ENCODE measurements at regions not wholly inside any gene's neighbourhood (a gene's known extent, or its start where the extent isn't known, plus 50 kb on each side); places are given as distances from the start of the nearest gene placed in this dataset.

DNA sequence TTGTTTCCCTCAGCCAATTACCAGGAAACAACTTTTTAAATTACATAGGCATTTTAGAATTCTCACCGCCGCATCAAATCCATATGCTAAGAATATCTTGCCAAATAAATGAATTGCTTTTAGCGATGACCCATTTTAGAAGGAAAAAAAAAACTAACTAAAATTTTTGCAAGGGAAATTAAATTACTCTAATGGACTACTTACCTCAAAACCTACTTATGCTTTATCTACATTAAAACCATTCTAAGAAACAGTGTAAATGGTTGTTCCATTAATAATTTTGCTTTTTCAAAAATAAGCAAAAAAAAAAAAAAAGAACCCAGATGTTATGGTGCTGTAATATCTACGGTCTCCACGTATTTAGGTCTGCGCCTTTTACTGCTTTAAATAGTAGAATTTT lies 73.5 kb upstream of the CCDC150 start:
- TF ChIP-seq, protein P1, sequence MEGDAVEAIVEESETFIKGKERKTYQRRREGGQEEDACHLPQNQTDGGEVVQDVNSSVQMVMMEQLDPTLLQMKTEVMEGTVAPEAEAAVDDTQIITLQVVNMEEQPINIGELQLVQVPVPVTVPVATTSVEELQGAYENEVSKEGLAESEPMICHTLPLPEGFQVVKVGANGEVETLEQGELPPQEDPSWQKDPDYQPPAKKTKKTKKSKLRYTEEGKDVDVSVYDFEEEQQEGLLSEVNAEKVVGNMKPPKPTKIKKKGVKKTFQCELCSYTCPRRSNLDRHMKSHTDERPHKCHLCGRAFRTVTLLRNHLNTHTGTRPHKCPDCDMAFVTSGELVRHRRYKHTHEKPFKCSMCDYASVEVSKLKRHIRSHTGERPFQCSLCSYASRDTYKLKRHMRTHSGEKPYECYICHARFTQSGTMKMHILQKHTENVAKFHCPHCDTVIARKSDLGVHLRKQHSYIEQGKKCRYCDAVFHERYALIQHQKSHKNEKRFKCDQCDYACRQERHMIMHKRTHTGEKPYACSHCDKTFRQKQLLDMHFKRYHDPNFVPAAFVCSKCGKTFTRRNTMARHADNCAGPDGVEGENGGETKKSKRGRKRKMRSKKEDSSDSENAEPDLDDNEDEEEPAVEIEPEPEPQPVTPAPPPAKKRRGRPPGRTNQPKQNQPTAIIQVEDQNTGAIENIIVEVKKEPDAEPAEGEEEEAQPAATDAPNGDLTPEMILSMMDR (IDR thresholded peaks at IDR 0.05; ENCODE audit: low read depth, low read length, missing control alignments), result no peak
- no peak for DNase-seq (ENCODE audit: extremely low read depth, low read depth)
- no peak overlapping the region for H3K4me3 ChIP-seq (replicated peaks; ENCODE audit: low read depth, low read length)

DNA sequence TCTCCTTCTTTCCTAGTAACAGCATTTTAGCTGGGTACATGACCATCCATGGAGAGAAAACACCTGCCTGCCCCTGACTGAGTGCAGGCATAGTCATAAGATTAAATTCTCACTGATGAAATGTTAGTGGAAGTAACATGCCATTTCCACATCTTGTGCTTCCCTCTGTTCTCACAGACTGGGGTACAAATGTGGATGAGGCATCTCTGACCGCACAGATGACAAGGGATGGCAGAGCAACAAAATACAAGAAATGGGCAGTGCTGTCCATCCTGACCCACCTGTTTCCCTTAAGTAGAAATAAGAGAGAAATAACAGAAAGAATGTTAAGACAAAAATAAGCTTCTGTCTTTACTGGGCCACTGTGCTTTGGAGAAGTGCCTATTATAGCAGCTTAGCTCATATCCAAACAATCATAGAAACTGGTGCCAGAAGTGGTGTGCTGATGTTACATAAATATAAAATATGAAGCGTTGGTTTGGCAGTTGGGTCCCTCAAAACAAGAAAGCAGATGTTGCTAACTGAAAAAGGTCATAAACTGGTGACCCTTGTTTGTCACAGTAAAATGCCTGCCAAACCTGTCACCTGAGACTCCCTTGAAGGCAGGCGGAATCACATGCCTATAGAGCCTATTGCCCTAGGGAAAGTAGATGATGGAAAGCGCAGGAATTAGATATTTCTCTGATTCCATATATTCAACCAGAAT lies 72.4 kb upstream of the CCDC150 start:
- TF ChIP-seq, protein P1 (IDR thresholded peaks at IDR 0.05; ENCODE audit: low read depth, low read length, missing control alignments), result no peak
- no peak overlapping the region for H3K4me3 ChIP-seq (replicated peaks; ENCODE audit: low read depth, low read length)

DNA sequence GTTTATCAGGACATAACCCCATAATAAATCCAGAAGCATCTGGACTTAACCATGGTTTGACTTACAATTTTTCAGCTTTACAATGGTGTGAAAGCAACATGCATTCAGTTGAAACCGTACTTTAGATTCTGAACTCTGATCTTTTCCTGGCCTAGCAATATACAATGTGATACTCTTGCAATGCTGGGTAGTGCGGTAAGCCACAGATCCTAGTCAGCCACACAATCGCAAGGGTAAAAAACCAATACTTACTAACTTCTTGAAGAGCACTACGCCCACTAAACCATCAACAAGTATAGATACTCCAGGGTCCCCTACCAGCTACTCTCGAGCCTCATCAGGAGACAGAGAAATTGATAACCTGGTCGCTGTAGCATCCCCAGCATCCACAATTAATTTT lies 71.0 kb upstream of the CCDC150 start:
- TF ChIP-seq, protein P1 (IDR thresholded peaks at IDR 0.05; ENCODE audit: low read depth, low read length, missing control alignments), result no peak
- no peak for DNase-seq (ENCODE audit: extremely low read depth, low read depth)
- H3K4me3 ChIP-seq (replicated peaks; ENCODE audit: low read depth, low read length), result no peak overlapping the region

More for the DNA sequence above, 72.4 kb upstream of the CCDC150 start:
- no peak for DNase-seq (ENCODE audit: extremely low read depth, low read depth)

DNA sequence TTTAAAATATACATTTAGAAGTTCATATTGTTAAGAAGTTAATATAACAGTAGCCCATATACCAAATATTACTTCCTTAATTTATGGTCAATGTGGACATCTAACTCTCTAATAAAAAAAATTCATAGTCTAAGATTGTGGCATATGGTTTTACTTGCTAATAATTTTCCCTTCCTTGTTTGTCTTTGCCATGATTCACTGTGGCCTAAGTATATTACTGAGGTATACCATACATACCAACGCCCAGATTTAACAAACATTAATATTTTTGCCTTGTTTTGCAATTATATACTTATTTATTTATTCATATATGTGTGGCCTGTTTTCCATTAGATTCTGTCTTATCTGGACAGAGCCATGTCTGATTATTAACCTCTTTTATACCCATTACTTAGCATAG lies 54.6 kb upstream of the CCDC150 start:
- DNase-seq (ENCODE audit: extremely low read depth, low read depth), result no peak
- H3K4me3 ChIP-seq (replicated peaks; ENCODE audit: low read depth, low read length), result no peak overlapping the region
- TF ChIP-seq, protein P1 (IDR thresholded peaks at IDR 0.05; ENCODE audit: low read depth, low read length, missing control alignments), result no peak

DNA sequence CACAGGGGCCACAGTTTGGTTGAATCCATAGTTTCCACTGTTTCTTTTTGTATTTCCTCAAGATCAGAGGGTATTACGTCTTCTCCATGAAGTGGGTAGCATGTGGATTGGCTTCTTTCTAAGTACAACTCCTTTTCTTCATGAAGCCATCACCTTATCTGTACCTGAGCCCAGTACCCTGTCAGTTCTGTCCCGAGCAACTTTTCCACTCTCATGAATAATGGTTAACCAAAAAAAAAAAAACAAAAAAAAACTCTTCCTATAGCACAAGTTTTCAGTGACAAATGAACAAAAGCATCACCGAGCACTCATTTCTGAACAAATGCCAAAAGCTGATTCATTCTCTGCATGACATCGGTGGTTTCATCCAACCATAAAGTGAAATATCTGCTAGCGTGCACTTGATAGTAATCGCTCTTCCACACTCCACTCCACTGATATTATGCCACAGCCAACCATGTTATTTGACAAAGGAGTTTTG lies 53.0 kb upstream of the CCDC150 start:
- peak; percentile 52 for DNase-seq (ENCODE audit: extremely low read depth, low read depth)
- H3K4me3 ChIP-seq (replicated peaks; ENCODE audit: low read depth, low read length), result no peak overlapping the region
- TF ChIP-seq, protein P1 (IDR thresholded peaks at IDR 0.05; ENCODE audit: low read depth, low read length, missing control alignments), result no peak

DNA sequence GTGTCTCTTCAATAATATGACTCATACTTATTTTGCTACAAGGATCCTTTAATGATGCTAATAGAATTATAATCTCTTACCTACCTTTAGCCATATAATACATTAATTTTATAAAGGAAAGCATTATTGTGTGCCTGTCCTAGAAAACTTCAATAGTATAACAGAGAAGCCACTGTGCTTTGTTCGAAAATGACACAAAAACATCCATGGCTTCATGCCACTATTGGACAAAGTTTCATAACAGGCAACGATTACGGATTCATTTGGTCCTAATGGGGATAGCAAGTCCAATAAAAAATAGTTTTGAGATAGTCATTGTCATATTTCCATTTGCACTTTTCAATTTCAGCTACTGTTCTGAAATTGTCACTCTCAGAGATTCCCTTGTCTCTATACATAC lies 52.5 kb upstream of the CCDC150 start:
- no peak for DNase-seq (ENCODE audit: extremely low read depth, low read depth)
- TF ChIP-seq, protein P1 (IDR thresholded peaks at IDR 0.05; ENCODE audit: low read depth, low read length, missing control alignments), result no peak
- no peak overlapping the region for H3K4me3 ChIP-seq (replicated peaks; ENCODE audit: low read depth, low read length)

DNA sequence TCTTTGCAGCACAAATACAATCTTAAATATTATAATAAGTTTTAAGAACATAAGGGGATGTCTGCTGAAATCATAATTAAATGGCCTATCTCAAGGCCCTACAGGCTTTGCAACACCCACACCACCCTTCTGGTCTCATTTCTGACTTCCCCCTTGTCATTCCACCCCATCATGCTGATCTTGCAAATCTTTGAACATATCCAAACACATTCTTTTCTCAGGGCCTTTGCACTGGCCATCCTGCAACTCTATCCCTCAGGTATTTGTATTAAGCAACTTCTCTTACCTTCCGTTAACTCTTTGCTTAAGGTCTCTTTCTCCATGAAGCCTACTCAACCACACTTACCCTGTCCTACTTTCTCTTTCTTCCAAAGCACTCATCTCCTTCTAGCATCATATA lies 51.8 kb upstream of the CCDC150 start:
- no peak overlapping the region for H3K4me3 ChIP-seq (replicated peaks; ENCODE audit: low read depth, low read length)
- DNase-seq (ENCODE audit: extremely low read depth, low read depth), result no peak
- TF ChIP-seq, protein P1 (IDR thresholded peaks at IDR 0.05; ENCODE audit: low read depth, low read length, missing control alignments), result no peak

Data from HFF-Myc (cell line).